BJ (cell line): ENCODE measurements at regions not wholly inside any gene's neighbourhood (a gene's known extent, or its start where the extent isn't known, plus 50 kb on each side); places are given as distances from the start of the nearest gene placed in this dataset.

Experiments
- CTCF ChIA-PET: fragments of 350-600 bp; formaldehyde crosslinking; extraction: SDS; loops from one replicate; lab custom pipeline; 2021; ENCODE audit warnings: antibody characterized with exemption, inconsistent platforms; lab: Yijun Ruan, JAX
- POLR2A ChIA-PET: fragments of 300-600 bp; sonication (Branson Sonifier 250); formaldehyde crosslinking; extraction: SDS; loops from one replicate; lab custom pipeline; 2021; ENCODE audit warnings: antibody characterized with exemption; lab: Charles Lee
- DNase-seq: peaks from one replicate; pipeline ENCODE4 v3.0.0-alpha.2; 2011; ENCODE audit warnings: low read depth
- H3K27me3 ChIP-seq: 2 replicates; pipeline ENCODE4 v1.6.0; 2011; ENCODE audit warnings: low read length; ENCODE audit not compliant: control insufficient read depth, insufficient read depth
- H3K36me3 ChIP-seq: 2 replicates; pipeline ENCODE4 v1.5.1; 2011; ENCODE audit warnings: low read length; ENCODE audit not compliant: control insufficient read depth, insufficient read depth
- H3K4me3 ChIP-seq: 2 replicates; pipeline ENCODE4 v1.5.1; 2011; ENCODE audit warnings: low read depth, mild to moderate bottlenecking, control low read depth, low read length
- CTCF ChIP-seq: IDR thresholded peaks from 2 replicates; pipeline ENCODE4 v1.5.1; 2011; ENCODE audit warnings: low read depth, mild to moderate bottlenecking, control low read depth, inconsistent platforms, low read length, moderate library complexity; ENCODE audit not compliant: insufficient read depth

GRCh38 chr4:136664988-136665387 is 867.3 kb downstream of the PCDH18 start:
- no peaks in the 10 kb centered on the region for H3K36me3 ChIP-seq
- POLR2A ChIA-PET: no interaction called here
- H3K27me3 ChIP-seq: no peaks in the 10 kb centered on the region
- no peak for DNase-seq
- TF ChIP-seq CTCF: no peak
- H3K4me3 ChIP-seq: no peak overlapping the region
- CTCF ChIA-PET: no interaction called here

GRCh38 chr4:136662539-136662938 is 869.8 kb downstream of the PCDH18 start:
- Histone ChIP-seq H3K4me3 (no peak overlapping the region), H3K36me3 (no peaks in the 10 kb centered on the region), H3K27me3 (no peaks in the 10 kb centered on the region)
- POLR2A ChIA-PET: no interaction called here
- TF ChIP-seq CTCF: no peak
- CTCF ChIA-PET: no interaction called here
- no peak for DNase-seq

- CTCF ChIA-PET: no interaction called here
- no peak overlapping the region for H3K4me3 ChIP-seq
- no peak for TF ChIP-seq CTCF
- no peaks in the 10 kb centered on the region for H3K27me3 ChIP-seq
- no peaks in the 10 kb centered on the region for H3K36me3 ChIP-seq
- no peak for DNase-seq
- POLR2A ChIA-PET: no interaction called here
These were observed 878.5 kb downstream of the PCDH18 start for GRCh38 chr4:136653640-136654406.

- no peaks in the 10 kb centered on the region for H3K27me3 ChIP-seq
- POLR2A ChIA-PET: no interaction called here
- no peak for TF ChIP-seq CTCF
- CTCF ChIA-PET: no interaction called here
- DNase-seq: no peak
- H3K4me3 ChIP-seq: no peak overlapping the region
- no peaks in the 10 kb centered on the region for H3K36me3 ChIP-seq
These were observed 880.4 kb downstream of the PCDH18 start for GRCh38 chr4:136651932-136652331.

- ChIA-PET POLR2A (no interaction called here), CTCF (no interaction called here)
- H3K27me3 ChIP-seq: no peaks in the 10 kb centered on the region
- H3K4me3 ChIP-seq: no peak overlapping the region
- no peak for DNase-seq
- no peak for TF ChIP-seq CTCF
- H3K36me3 ChIP-seq: no peaks in the 10 kb centered on the region
These were observed 881.0 kb downstream of the PCDH18 start for GRCh38 chr4:136651278-136651667.
